CD14-positive monocyte (primary cell): ENCODE measurements at regions not wholly inside any gene's neighbourhood (a gene's known extent, or its start where the extent isn't known, plus 50 kb on each side); places are given as distances from the start of the nearest gene placed in this dataset.

Experiments
- DNase-seq, 3 donors: peaks; one replicate each; pipeline ENCODE4 v3.0.0-alpha.2; 2011 to 2022
- H2AFZ ChIP-seq: 2 replicates; pipeline ENCODE4 v1.6.0; 2012; ENCODE audit warnings: mild to moderate bottlenecking, low read depth, low read length, inconsistent platforms; ENCODE audit not compliant: insufficient read depth, poor library complexity, severe bottlenecking
- H3K27ac ChIP-seq, 2 donors: 1 replicate in 1 of 2; 2 replicates in 1 of 2; pipeline ENCODE4 v1.5.1; 2012 to 2013; ENCODE audit warnings: low read length in 2 of 2, control low read depth in 1 of 2, inconsistent platforms in 1 of 2, low read depth in 1 of 2, mild to moderate bottlenecking in 1 of 2
- H3K27me3 ChIP-seq, 2 donors: one replicate each; pipeline versions ENCODE4 v1.6.0 to v1.6.1; 2011 to 2013; ENCODE audit warnings: low read length in 2 of 2; ENCODE audit not compliant: control insufficient read depth in 2 of 2, insufficient read depth in 2 of 2
- H3K36me3 ChIP-seq, 2 donors: replicated peaks in 1 of 2; 1 replicate in 1 of 2; 2 replicates in 1 of 2; pipeline versions ENCODE4 v1.5.1 to v1.6.1; 2012 to 2013; ENCODE audit warnings: low read length in 2 of 2, control low read depth in 1 of 2, inconsistent platforms in 1 of 2, mild to moderate bottlenecking in 1 of 2; ENCODE audit not compliant: insufficient read depth in 2 of 2, control insufficient read depth in 1 of 2
- H3K4me1 ChIP-seq, 2 donors: 1 replicate in 1 of 2; 2 replicates in 1 of 2; pipeline versions ENCODE4 v1.5.1 to v1.6.1; 2012 to 2013; ENCODE audit warnings: low read length in 2 of 2, control low read depth in 1 of 2, inconsistent platforms in 1 of 2, mild to moderate bottlenecking in 1 of 2, moderate library complexity in 1 of 2; ENCODE audit not compliant: insufficient read depth in 2 of 2, control insufficient read depth in 1 of 2
- H3K4me2 ChIP-seq: replicated peaks from 2 replicates; pipeline ENCODE3; 2012; ENCODE audit warnings: low read length, moderate library complexity, mild to moderate bottlenecking; ENCODE audit not compliant: poor library complexity, severe bottlenecking; ENCODE audit errors: extremely low read depth
- H3K4me3 ChIP-seq, 3 experiments: fragments of 200-600 bp in 1 of 3; sonication (generic) in 1 of 3; replicated peaks in 1 of 3; 1 replicate in 2 of 3; 2 replicates in 1 of 3; pipeline ENCODE4 v1.5.1; 2011 to 2013; ENCODE audit warnings: low read length in 3 of 3, mild to moderate bottlenecking in 3 of 3, control low read depth in 2 of 3, low read depth in 2 of 3, inconsistent platforms in 1 of 3, moderate library complexity in 1 of 3
- H3K79me2 ChIP-seq: 2 replicates; pipeline ENCODE4 v1.6.0; 2012; ENCODE audit warnings: mild to moderate bottlenecking, control low read depth, inconsistent platforms, low read length, moderate library complexity; ENCODE audit not compliant: insufficient read depth
- H3K9ac ChIP-seq: 2 replicates; pipeline ENCODE4 v1.6.0; 2017; ENCODE audit warnings: low read length, mild to moderate bottlenecking; ENCODE audit not compliant: insufficient read depth, poor library complexity, severe bottlenecking
- H3K9me3 ChIP-seq, 2 donors: replicated peaks in 1 of 2; 1 replicate in 1 of 2; 2 replicates in 1 of 2; pipeline versions ENCODE4 v1.5.1 to v1.6.1; 2012 to 2013; ENCODE audit warnings: low read length in 2 of 2, control low read depth in 1 of 2; ENCODE audit not compliant: control insufficient read depth in 1 of 2, insufficient read depth in 1 of 2
- H4K20me1 ChIP-seq: 2 replicates; pipeline ENCODE4 v1.6.0; 2012; ENCODE audit warnings: mild to moderate bottlenecking, low read length, control low read depth, moderate library complexity; ENCODE audit not compliant: insufficient read depth
- H3K27ac Mint-ChIP-seq, 7 donors: one replicate each; pipeline ENCODE4 v1.8.0; 2020; ENCODE audit warnings: mild to moderate bottlenecking in 7 of 7, mixed read lengths in 7 of 7, moderate library complexity in 6 of 7, inconsistent platforms in 2 of 7
- H3K27me3 Mint-ChIP-seq, 3 donors: one replicate each; pipeline ENCODE4 v1.8.0; 2021 to 2022; ENCODE audit warnings: low read depth in 3 of 3, mild to moderate bottlenecking in 3 of 3, mixed read lengths in 3 of 3, moderate library complexity in 3 of 3, inconsistent platforms in 1 of 3
- H3K36me3 Mint-ChIP-seq, 2 donors: one replicate each; pipeline ENCODE4 v1.8.0; 2020; ENCODE audit warnings: mixed read lengths in 2 of 2, inconsistent platforms in 1 of 2, mild to moderate bottlenecking in 1 of 2
- H3K4me1 Mint-ChIP-seq: one replicate; pipeline ENCODE4 v1.8.0; 2020; ENCODE audit warnings: mild to moderate bottlenecking, mixed read lengths
- H3K4me3 Mint-ChIP-seq, 2 donors: one replicate each; pipeline ENCODE4 v1.8.0; 2020; ENCODE audit warnings: mild to moderate bottlenecking in 2 of 2, mixed read lengths in 2 of 2, moderate library complexity in 1 of 2
- H3K9me3 Mint-ChIP-seq, 7 donors: one replicate each; pipeline ENCODE4 v1.8.0; 2020 to 2022; ENCODE audit warnings: mixed read lengths in 7 of 7, mild to moderate bottlenecking in 6 of 7, moderate library complexity in 6 of 7, inconsistent platforms in 2 of 7
- CTCF ChIP-seq: fragments of 200-600 bp; IDR thresholded peaks from one replicate; pipeline ENCODE4 v1.8.0; 2022; ENCODE audit warnings: antibody characterized with exemption, mild to moderate bottlenecking
- WGBS: methylation state at CpG from one replicate; pipeline ENCODE4 v1.1.5; 2013; ENCODE audit warnings: missing lambda C conversion rate; ENCODE audit not compliant: insufficient coverage; 5-methylcytosine and 5-hydroxymethylcytosine counted together
- intact Hi-C, 2 donors: fragments of 100-400 bp; cut with micrococcal nuclease; formaldehyde crosslinking; loops; one replicate each; pipeline versions ENCODE4 v1.15.0 to v1.15.1; 2023

- H3K36me3 ChIP-seq: no peaks in the 10 kb centered on the region
- no peak overlapping the region for H2AFZ ChIP-seq
- no peak overlapping the region for H3K4me2 ChIP-seq
- no peaks in the 10 kb centered on the region for H3K79me2 ChIP-seq
- Mint-ChIP-seq H3K4me1 (no peaks in the 10 kb centered on the region), H3K27me3 (no peaks in the 10 kb centered on the region), H3K27ac (no peak overlapping the region), H3K36me3 (no peaks in the 10 kb centered on the region), H3K9me3 (peaks cover 0 to 5% (median 2%) of the 10 kb centered on the region in 7 donors), H3K4me3 (no peak overlapping the region)
- H4K20me1 ChIP-seq: no peaks in the 10 kb centered on the region
- no peaks in the 10 kb centered on the region for H3K27me3 ChIP-seq
- no CpG with 5 or more reads among the region's 2 CpGs for WGBS
- H3K4me1 ChIP-seq: no peaks in the 10 kb centered on the region
- intact Hi-C loops: no loop called here
- no peak overlapping the region for H3K9ac ChIP-seq
- peaks cover 0 to 3% of the 10 kb centered on the region in 2 donors for H3K9me3 ChIP-seq
- DNase-seq: no peak
- TF ChIP-seq CTCF: no peak
- H3K27ac ChIP-seq: no peak overlapping the region
- H3K4me3 ChIP-seq: no peak overlapping the region
These were observed 2646.0 kb upstream of the PCDH20 start for GRCh38 chr13:64061649-64062048.

GRCh38 chr13:64057372-64058020 is 2641.8 kb upstream of the PCDH20 start:
- H3K4me1 ChIP-seq: no peaks in the 10 kb centered on the region
- no peaks in the 10 kb centered on the region for H3K4me1 Mint-ChIP-seq
- H3K27ac ChIP-seq: no peak overlapping the region
- H2AFZ ChIP-seq: no peak overlapping the region
- H3K9me3 Mint-ChIP-seq: peaks cover 0 to 6% (median 2%) of the 10 kb centered on the region in 7 donors
- 100% methylated on average over 1 of the region's 2 CpGs for WGBS
- no peak overlapping the region for H3K9ac ChIP-seq
- peaks cover 4 to 12% of the 10 kb centered on the region in 2 donors for H3K9me3 ChIP-seq
- TF ChIP-seq CTCF: no peak
- H3K4me3 ChIP-seq: no peak overlapping the region
- no peak overlapping the region for H3K4me3 Mint-ChIP-seq
- no peaks in the 10 kb centered on the region for H3K36me3 ChIP-seq
- no peaks in the 10 kb centered on the region for H3K36me3 Mint-ChIP-seq
- no peak for DNase-seq
- no peaks in the 10 kb centered on the region for H3K27me3 Mint-ChIP-seq
- no peak overlapping the region for H3K27ac Mint-ChIP-seq
- H3K27me3 ChIP-seq: no peaks in the 10 kb centered on the region
- no peaks in the 10 kb centered on the region for H3K79me2 ChIP-seq
- H3K4me2 ChIP-seq: no peak overlapping the region
- H4K20me1 ChIP-seq: no peaks in the 10 kb centered on the region
- intact Hi-C loops: no loop called here
